GM12891 (cell line): ENCODE measurements at regions not wholly inside any gene's neighbourhood (a gene's known extent, or its start where the extent isn't known, plus 50 kb on each side); places are given as distances from the start of the nearest gene placed in this dataset.

Experiments
- POLR2A ChIP-seq: IDR thresholded peaks from 2 replicates; pipeline ENCODE4 v1.6.1; 2011; ENCODE audit warnings: low read depth, low read length, control low read depth
- POLR2AphosphoS5 ChIP-seq: IDR thresholded peaks from 2 replicates; pipeline ENCODE4 v1.6.1; 2011; ENCODE audit warnings: low read depth, low read length, control low read depth
- POU2F2 ChIP-seq: IDR thresholded peaks from 2 replicates; pipeline ENCODE4 v1.6.1; 2011; ENCODE audit warnings: low read depth, mild to moderate bottlenecking, control low read depth, low read length, moderate library complexity
- SPI1 ChIP-seq: IDR thresholded peaks from 2 replicates; pipeline ENCODE4 v1.6.1; 2011; ENCODE audit warnings: low read depth, low read length, control low read depth
- TAF1 ChIP-seq: IDR thresholded peaks from 2 replicates; pipeline ENCODE4 v1.6.1; 2011; ENCODE audit warnings: low read depth, low read length, control low read depth

GRCh38 chr16:50479771-50480170, 68.4 kb upstream of the NKD1 start:
- no peak for TF ChIP-seq POLR2AphosphoS5
- TF ChIP-seq POLR2A: no peak
- no peak for TF ChIP-seq TAF1
- no peak for TF ChIP-seq POU2F2
- no peak for TF ChIP-seq SPI1
